Caco-2 (cell line): ENCODE measurements at regions not wholly inside any gene's neighbourhood (a gene's known extent, or its start where the extent isn't known, plus 50 kb on each side); places are given as distances from the start of the nearest gene placed in this dataset.

Experiments used
- BruUV-seq: library from RNA; stranded (reverse); fragments of 400-500 nt; replicated peaks from 2 replicates; lab custom pipeline; 2021; lab: Mats Ljungman, UMichigan
- CTCF ChIA-PET: fragments of 300-600 bp; sonication (Branson Sonifier 250); formaldehyde crosslinking; loops from one replicate; lab custom pipeline; 2022; ENCODE audit warnings: antibody characterized with exemption; lab: Charles Lee
- POLR2A ChIA-PET: fragments of 300-600 bp; sonication (Branson Sonifier 250); formaldehyde crosslinking; loops from one replicate; lab custom pipeline; 2022; ENCODE audit warnings: antibody characterized with exemption; lab: Charles Lee
- DNase-seq, 2 experiments: peaks; one replicate each; pipeline versions ENCODE4 v3.0.0 to v3.0.0-alpha.2; 2020 to 2022
- H3K27me3 ChIP-seq: replicated peaks from 2 replicates; pipeline ENCODE4 v1.6.0; 2011; ENCODE audit warnings: low read length; ENCODE audit not compliant: control insufficient read depth, insufficient read depth
- H3K36me3 ChIP-seq: 2 replicates; pipeline ENCODE4 v1.5.1; 2011; ENCODE audit warnings: low read length; ENCODE audit not compliant: control insufficient read depth, insufficient read depth
- H3K4me1 ChIP-seq: fragments of 250-450 bp; sonication (Bioruptor Pico); 2 replicates; pipeline ENCODE4 v1.5.1; 2020; ENCODE audit warnings: mild to moderate bottlenecking
- H3K4me3 ChIP-seq: 2 replicates; pipeline ENCODE4 v1.5.1; 2011; ENCODE audit warnings: low read depth, mild to moderate bottlenecking, control low read depth, low read length
- H3K9me3 ChIP-seq: fragments of 250-450 bp; sonication (Bioruptor Pico); 2 replicates; pipeline ENCODE4 v1.5.1; 2020; ENCODE audit warnings: mild to moderate bottlenecking, moderate library complexity
- H3K27ac Mint-ChIP-seq: one replicate; pipeline ENCODE4 v1.8.0; 2022; ENCODE audit warnings: mixed read lengths; ENCODE audit not compliant: unreplicated experiment
- H3K27me3 Mint-ChIP-seq: one replicate; pipeline ENCODE4 v1.8.0; 2022; ENCODE audit warnings: mixed read lengths; ENCODE audit not compliant: insufficient read depth, unreplicated experiment
- H3K36me3 Mint-ChIP-seq: one replicate; pipeline ENCODE4 v1.8.0; 2022; ENCODE audit warnings: mild to moderate bottlenecking, mixed read lengths; ENCODE audit not compliant: insufficient read depth, unreplicated experiment
- H3K4me1 Mint-ChIP-seq: one replicate; pipeline ENCODE4 v1.8.0; 2022; ENCODE audit warnings: low read depth, mixed read lengths; ENCODE audit not compliant: unreplicated experiment
- H3K4me3 Mint-ChIP-seq: one replicate; pipeline ENCODE4 v1.8.0; 2022; ENCODE audit warnings: mild to moderate bottlenecking, moderate library complexity, mixed read lengths; ENCODE audit not compliant: unreplicated experiment
- H3K9me3 Mint-ChIP-seq: one replicate; pipeline ENCODE4 v1.8.0; 2022; ENCODE audit warnings: mixed read lengths; ENCODE audit not compliant: unreplicated experiment
- intact Hi-C: fragments of 100-400 bp; cut with micrococcal nuclease; formaldehyde crosslinking; loops from one replicate; pipeline ENCODE4 v1.10.0; 2022; ENCODE audit not compliant: unreplicated experiment
- TF ChIP-seq, protein P1 (sequence below), 2 experiments: fragments of 200-600 bp in 1 of 2; IDR thresholded peaks; 1 replicate in 1 of 2; 2 replicates in 1 of 2; pipeline versions ENCODE4 v1.5.1 to v1.8.0; 2011 to 2022; ENCODE audit warnings: antibody characterized with exemption in 1 of 2, control low read depth in 1 of 2, inconsistent platforms in 1 of 2, low read depth in 1 of 2, low read length in 1 of 2, mild to moderate bottlenecking in 1 of 2, moderate library complexity in 1 of 2; ENCODE audit not compliant: insufficient read depth in 1 of 2, severe bottlenecking in 1 of 2, unreplicated experiment in 1 of 2

DNA sequence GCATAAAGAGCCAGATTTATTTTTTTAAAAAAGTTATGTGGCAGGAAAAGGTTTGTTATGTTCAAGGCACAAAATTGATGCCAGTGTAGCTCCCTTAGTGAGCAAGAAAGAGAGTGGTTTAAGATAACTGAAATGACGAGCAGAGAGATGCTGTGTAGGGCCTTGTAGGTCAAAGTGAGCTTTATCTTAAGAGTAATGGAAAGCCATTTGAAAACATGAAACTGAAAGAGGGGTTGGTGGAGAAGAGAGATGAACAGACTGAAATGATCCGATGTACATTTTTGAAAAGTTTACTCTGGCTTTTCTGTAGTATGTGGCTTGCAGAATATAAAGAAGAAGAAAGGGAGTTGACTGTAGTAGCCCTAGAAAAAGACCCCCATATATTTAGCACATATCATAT is 383.6 kb downstream of the PLA2G4A start:
- TF ChIP-seq, protein P1, sequence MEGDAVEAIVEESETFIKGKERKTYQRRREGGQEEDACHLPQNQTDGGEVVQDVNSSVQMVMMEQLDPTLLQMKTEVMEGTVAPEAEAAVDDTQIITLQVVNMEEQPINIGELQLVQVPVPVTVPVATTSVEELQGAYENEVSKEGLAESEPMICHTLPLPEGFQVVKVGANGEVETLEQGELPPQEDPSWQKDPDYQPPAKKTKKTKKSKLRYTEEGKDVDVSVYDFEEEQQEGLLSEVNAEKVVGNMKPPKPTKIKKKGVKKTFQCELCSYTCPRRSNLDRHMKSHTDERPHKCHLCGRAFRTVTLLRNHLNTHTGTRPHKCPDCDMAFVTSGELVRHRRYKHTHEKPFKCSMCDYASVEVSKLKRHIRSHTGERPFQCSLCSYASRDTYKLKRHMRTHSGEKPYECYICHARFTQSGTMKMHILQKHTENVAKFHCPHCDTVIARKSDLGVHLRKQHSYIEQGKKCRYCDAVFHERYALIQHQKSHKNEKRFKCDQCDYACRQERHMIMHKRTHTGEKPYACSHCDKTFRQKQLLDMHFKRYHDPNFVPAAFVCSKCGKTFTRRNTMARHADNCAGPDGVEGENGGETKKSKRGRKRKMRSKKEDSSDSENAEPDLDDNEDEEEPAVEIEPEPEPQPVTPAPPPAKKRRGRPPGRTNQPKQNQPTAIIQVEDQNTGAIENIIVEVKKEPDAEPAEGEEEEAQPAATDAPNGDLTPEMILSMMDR (IDR thresholded peaks at IDR 0.05; ENCODE audit: insufficient read depth in 1 of 2, low read depth in 1 of 2, low read length in 1 of 2, severe bottlenecking in 1 of 2, unreplicated experiment in 1 of 2) = no peak
- Mint-ChIP-seq H3K4me1 (no peaks in the 10 kb centered on the region), H3K27ac (no peak overlapping the region), H3K9me3 (no peaks in the 10 kb centered on the region), H3K36me3 (no peaks in the 10 kb centered on the region), H3K27me3 (peaks cover under 1% of the 10 kb centered on the region), H3K4me3 (no peak overlapping the region)
- POLR2A ChIA-PET = no interaction called here
- Histone ChIP-seq H3K36me3 (no peaks in the 10 kb centered on the region), H3K4me3 (no peak overlapping the region), H3K27me3 (no peaks in the 10 kb centered on the region), H3K9me3 (no peaks in the 10 kb centered on the region; the same call in 1 of the 2 replicates), H3K4me1 (no peaks in the 10 kb centered on the region)
- intact Hi-C loops = no loop called here
- BruUV-seq = no TSS peak
- no peak for DNase-seq
- CTCF ChIA-PET = no interaction called here

DNA sequence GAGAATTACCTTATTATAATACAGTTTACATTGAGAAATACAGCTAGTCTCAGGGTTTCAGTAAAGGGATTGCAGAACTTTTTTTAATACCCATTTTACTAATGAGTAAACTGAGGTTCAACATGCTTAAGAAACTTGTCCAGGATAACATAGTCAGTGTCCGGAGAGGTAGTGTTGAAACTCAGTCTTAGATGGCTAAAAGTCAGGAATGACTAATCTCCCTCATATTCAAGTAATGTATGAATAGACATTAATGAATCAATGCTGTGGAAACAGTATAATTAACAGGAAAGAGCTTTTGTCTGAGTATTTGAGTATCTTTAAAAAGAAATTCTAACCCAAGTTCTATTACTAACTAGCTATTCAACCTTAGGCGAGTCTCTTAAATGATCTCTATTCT is 397.6 kb downstream of the PLA2G4A start:
- Histone ChIP-seq H3K36me3 (no peaks in the 10 kb centered on the region), H3K27me3 (no peaks in the 10 kb centered on the region), H3K4me3 (no peak overlapping the region), H3K9me3 (no peaks in the 10 kb centered on the region), H3K4me1 (no peaks in the 10 kb centered on the region)
- Mint-ChIP-seq H3K27me3 (no peaks in the 10 kb centered on the region), H3K27ac (no peak overlapping the region), H3K4me1 (no peaks in the 10 kb centered on the region), H3K4me3 (no peak overlapping the region), H3K9me3 (no peaks in the 10 kb centered on the region), H3K36me3 (no peaks in the 10 kb centered on the region)
- ChIA-PET CTCF (no interaction called here), POLR2A (no interaction called here)
- intact Hi-C loops = no loop called here
- DNase-seq = no peak
- TF ChIP-seq, protein P1 (IDR thresholded peaks at IDR 0.05; ENCODE audit: insufficient read depth in 1 of 2, low read depth in 1 of 2, low read length in 1 of 2, severe bottlenecking in 1 of 2, unreplicated experiment in 1 of 2) = no peak
- BruUV-seq = no TSS peak

DNA sequence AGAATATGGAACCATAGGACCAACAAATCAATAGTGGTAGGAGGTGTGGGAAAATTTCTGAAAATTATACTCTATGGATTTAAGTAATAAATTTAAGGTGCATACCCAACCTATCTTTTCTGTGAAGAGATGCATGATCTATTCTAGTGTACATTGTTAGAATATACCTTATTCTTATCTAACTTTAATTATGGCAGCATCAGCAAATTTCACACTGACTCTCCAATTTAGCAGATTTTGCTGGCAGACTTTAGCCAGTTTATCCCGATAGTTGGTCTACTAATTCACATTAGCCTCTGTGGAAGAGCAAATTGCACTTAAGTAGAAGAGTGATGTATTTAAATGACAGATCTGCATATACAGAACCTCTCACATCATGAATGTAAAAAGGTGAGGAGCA is 400.0 kb downstream of the PLA2G4A start:
- Histone ChIP-seq H3K4me3 (no peak overlapping the region), H3K9me3 (no peaks in the 10 kb centered on the region), H3K36me3 (no peaks in the 10 kb centered on the region), H3K4me1 (no peaks in the 10 kb centered on the region), H3K27me3 (no peaks in the 10 kb centered on the region)
- no peaks in the 10 kb centered on the region for H3K36me3 Mint-ChIP-seq
- H3K27me3 Mint-ChIP-seq = no peaks in the 10 kb centered on the region
- intact Hi-C loops = no loop called here
- H3K4me3 Mint-ChIP-seq = no peak overlapping the region
- TF ChIP-seq, protein P1 (IDR thresholded peaks at IDR 0.05; ENCODE audit: insufficient read depth in 1 of 2, low read depth in 1 of 2, low read length in 1 of 2, severe bottlenecking in 1 of 2, unreplicated experiment in 1 of 2) = no peak
- CTCF ChIA-PET = no interaction called here
- H3K9me3 Mint-ChIP-seq = no peaks in the 10 kb centered on the region
- no peak overlapping the region for H3K27ac Mint-ChIP-seq
- H3K4me1 Mint-ChIP-seq = no peaks in the 10 kb centered on the region
- DNase-seq = no peak
- BruUV-seq = no TSS peak
- POLR2A ChIA-PET = no interaction called here
